Osteocyte (in vitro differentiated cells): ENCODE measurements at regions not wholly inside any gene's neighbourhood (a gene's known extent, or its start where the extent isn't known, plus 50 kb on each side); places are given as distances from the start of the nearest gene placed in this dataset.

Source experiments
- DNase-seq: peaks from one replicate; pipeline ENCODE4 v3.0.0; 2021; ENCODE audit warnings: mixed read lengths; ENCODE audit not compliant: unreplicated experiment; ENCODE audit errors: extremely low spot score
- H3K27ac Mint-ChIP-seq: one replicate; pipeline ENCODE4 v1.8.0; 2021; ENCODE audit warnings: mild to moderate bottlenecking, mixed read lengths; ENCODE audit not compliant: unreplicated experiment
- H3K27me3 Mint-ChIP-seq: one replicate; pipeline ENCODE4 v1.8.0; 2021; ENCODE audit warnings: mixed read lengths; ENCODE audit not compliant: unreplicated experiment
- H3K36me3 Mint-ChIP-seq: one replicate; pipeline ENCODE4 v1.8.0; 2021; ENCODE audit warnings: mixed read lengths; ENCODE audit not compliant: unreplicated experiment
- H3K4me1 Mint-ChIP-seq: one replicate; pipeline ENCODE4 v1.8.0; 2021; ENCODE audit warnings: mixed read lengths; ENCODE audit not compliant: unreplicated experiment
- H3K4me3 Mint-ChIP-seq: one replicate; pipeline ENCODE4 v1.8.0; 2021; ENCODE audit warnings: mild to moderate bottlenecking, moderate library complexity, mixed read lengths; ENCODE audit not compliant: unreplicated experiment
- H3K9me3 Mint-ChIP-seq: one replicate; pipeline ENCODE4 v1.8.0; 2021; ENCODE audit warnings: mixed read lengths; ENCODE audit not compliant: unreplicated experiment
- CTCF ChIP-seq: fragments of 200-600 bp; sonication (generic); IDR thresholded peaks from 2 replicates; pipeline ENCODE4 v1.5.0; 2021; ENCODE audit warnings: antibody characterized with exemption, mild to moderate bottlenecking, moderate library complexity

- no peaks in the 10 kb centered on the region for H3K4me1 Mint-ChIP-seq
- no peaks in the 10 kb centered on the region for H3K9me3 Mint-ChIP-seq
- no peaks in the 10 kb centered on the region for H3K36me3 Mint-ChIP-seq
- TF ChIP-seq CTCF: no peak
- DNase-seq: no peak
- H3K27me3 Mint-ChIP-seq: peaks cover 56% of the 10 kb centered on the region
- H3K27ac Mint-ChIP-seq: no peak overlapping the region
- no peak overlapping the region for H3K4me3 Mint-ChIP-seq
Observed at GRCh38 chr16:75780669-75781068, 54.4 kb upstream of the CPHXL start.

GRCh38 chr16:75781683-75782343, 55.5 kb upstream of the CPHXL start:
- no peak for TF ChIP-seq CTCF
- no peaks in the 10 kb centered on the region for H3K9me3 Mint-ChIP-seq
- DNase-seq: no peak
- H3K27me3 Mint-ChIP-seq: peaks cover 49% of the 10 kb centered on the region
- no peaks in the 10 kb centered on the region for H3K4me1 Mint-ChIP-seq
- no peak overlapping the region for H3K4me3 Mint-ChIP-seq
- H3K27ac Mint-ChIP-seq: no peak overlapping the region
- no peaks in the 10 kb centered on the region for H3K36me3 Mint-ChIP-seq

GRCh38 chr16:75787440-75787839, 61.1 kb upstream of the CPHXL start:
- no peaks in the 10 kb centered on the region for H3K9me3 Mint-ChIP-seq
- TF ChIP-seq CTCF: no peak
- H3K4me3 Mint-ChIP-seq: no peak overlapping the region
- DNase-seq: no peak
- peaks cover 22% of the 10 kb centered on the region for H3K27me3 Mint-ChIP-seq
- no peaks in the 10 kb centered on the region for H3K4me1 Mint-ChIP-seq
- H3K36me3 Mint-ChIP-seq: no peaks in the 10 kb centered on the region
- H3K27ac Mint-ChIP-seq: no peak overlapping the region

GRCh38 chr16:75789237-75789636, 62.9 kb upstream of the CPHXL start:
- peak; percentile 87 for TF ChIP-seq CTCF
- Mint-ChIP-seq H3K36me3 (no peaks in the 10 kb centered on the region), H3K27me3 (peaks cover 9% of the 10 kb centered on the region), H3K27ac (no peak overlapping the region), H3K4me3 (no peak overlapping the region), H3K4me1 (no peaks in the 10 kb centered on the region), H3K9me3 (no peaks in the 10 kb centered on the region)
- DNase-seq: no peak

- H3K4me1 Mint-ChIP-seq: no peaks in the 10 kb centered on the region
- no peaks in the 10 kb centered on the region for H3K9me3 Mint-ChIP-seq
- no peak for TF ChIP-seq CTCF
- no peak for DNase-seq
- peaks cover 2% of the 10 kb centered on the region for H3K27me3 Mint-ChIP-seq
- H3K4me3 Mint-ChIP-seq: no peak overlapping the region
- no peaks in the 10 kb centered on the region for H3K36me3 Mint-ChIP-seq
- no peak overlapping the region for H3K27ac Mint-ChIP-seq
Observed at GRCh38 chr16:75792771-75793492, 66.6 kb upstream of the CPHXL start.
